B cell (primary cell): ENCODE measurements at regions not wholly inside any gene's neighbourhood (a gene's known extent, or its start where the extent isn't known, plus 50 kb on each side); places are given as distances from the start of the nearest gene placed in this dataset.

Source experiments
- ATAC-seq: fragments of 200-7000 bp; cut with Tn5 transposase; one replicate; pipeline ENCODE4 v1.10.0; 2021; ENCODE audit warnings: low read depth, mild to moderate bottlenecking, moderate number of reproducible peaks, moderate library complexity
- CTCF ChIA-PET: fragments of 350-600 bp; sonication (Branson Sonifier 250); formaldehyde crosslinking; loops from one replicate; lab custom pipeline; 2021; ENCODE audit warnings: antibody characterized with exemption, inconsistent platforms; lab: Charles Lee
- POLR2A ChIA-PET: fragments of 350-600 bp; sonication (Branson Sonifier 250); formaldehyde crosslinking; loops from one replicate; lab custom pipeline; 2021; ENCODE audit warnings: antibody characterized with exemption; lab: Charles Lee
- DNase-seq: peaks from one replicate; pipeline ENCODE4 v3.0.0; 2013
- H2AFZ ChIP-seq: 2 replicates; pipeline ENCODE4 v1.6.1; 2012; ENCODE audit warnings: mild to moderate bottlenecking, low read depth, low read length; ENCODE audit not compliant: insufficient read depth, poor library complexity, severe bottlenecking
- H3K27ac ChIP-seq, 2 donors: 1 replicate in 1 of 2; 2 replicates in 1 of 2; pipeline ENCODE4 v1.5.1; 2012 to 2013; ENCODE audit warnings: low read length in 2 of 2, mild to moderate bottlenecking in 2 of 2, moderate library complexity in 1 of 2
- H3K27me3 ChIP-seq, 4 experiments: fragments of 200-600 bp in 1 of 4; sonication (generic) in 1 of 4; replicated peaks in 1 of 4; 1 replicate in 2 of 4; 2 replicates in 2 of 4; pipeline versions ENCODE4 v1.6.1 to v1.7.0; 2013 to 2016; ENCODE audit warnings: low read length in 3 of 4, mild to moderate bottlenecking in 2 of 4, mixed read lengths in 1 of 4, moderate library complexity in 1 of 4; ENCODE audit not compliant: insufficient read depth in 4 of 4, control insufficient read depth in 3 of 4; ENCODE audit errors: control extremely low read depth in 1 of 4
- H3K36me3 ChIP-seq, 2 experiments: replicated peaks in 1 of 2; 1 replicate in 1 of 2; 2 replicates in 1 of 2; pipeline versions ENCODE4 v1.6.1 to v1.7.1; 2013; ENCODE audit warnings: low read length in 1 of 2; ENCODE audit not compliant: insufficient read depth in 2 of 2, control insufficient read depth in 1 of 2; ENCODE audit errors: control extremely low read depth in 1 of 2, extremely low read depth in 1 of 2
- H3K4me1 ChIP-seq, 2 donors: fragments of 200-600 bp in 1 of 2; sonication (generic) in 1 of 2; 1 replicate in 1 of 2; 2 replicates in 1 of 2; pipeline versions ENCODE4 v1.5.1 to v1.6.1; 2013 to 2017; ENCODE audit warnings: low read length in 2 of 2; ENCODE audit not compliant: control insufficient read depth in 2 of 2, insufficient read depth in 2 of 2
- H3K4me2 ChIP-seq: replicated peaks from 2 replicates; pipeline ENCODE3; 2012; ENCODE audit warnings: mild to moderate bottlenecking, low read depth, low read length; ENCODE audit not compliant: poor library complexity, severe bottlenecking
- H3K4me3 ChIP-seq, 5 experiments: fragments of 200-600 bp in 1 of 5; sonication (generic) in 1 of 5; 1 replicate in 3 of 5; 2 replicates in 2 of 5; pipeline versions ENCODE4 v1.5.1 to v1.7.0; 2011 to 2016; ENCODE audit warnings: low read length in 4 of 5, mild to moderate bottlenecking in 4 of 5, low read depth in 2 of 5, control low read depth in 1 of 5, moderate library complexity in 1 of 5; ENCODE audit not compliant: insufficient read depth in 1 of 5; ENCODE audit errors: control extremely low read depth in 1 of 5, extremely low read depth in 1 of 5
- H3K79me2 ChIP-seq: fragments of 200-600 bp; sonication (generic); one replicate; pipeline ENCODE4 v1.6.0; 2016; ENCODE audit warnings: low read length; ENCODE audit not compliant: control insufficient read depth, insufficient read depth
- H3K9ac ChIP-seq: fragments of 200-600 bp; sonication (generic); 2 replicates; pipeline ENCODE4 v1.6.1; 2017; ENCODE audit warnings: mild to moderate bottlenecking, low read length, moderate library complexity
- H3K9me3 ChIP-seq, 3 donors: one replicate each; pipeline versions ENCODE4 v1.6.1 to v1.7.1; 2013; ENCODE audit warnings: low read length in 2 of 3; ENCODE audit not compliant: control insufficient read depth in 2 of 3, insufficient read depth in 1 of 3; ENCODE audit errors: control extremely low read depth in 1 of 3
- H4K20me1 ChIP-seq: 2 replicates; pipeline ENCODE4 v1.6.0; 2012; ENCODE audit warnings: mild to moderate bottlenecking, low read length; ENCODE audit not compliant: insufficient read depth, control insufficient read depth, poor library complexity, severe bottlenecking
- H3K27ac Mint-ChIP-seq: one replicate; pipeline ENCODE4 v1.8.0; 2021; ENCODE audit warnings: mixed read lengths
- H3K27me3 Mint-ChIP-seq: one replicate; pipeline ENCODE4 v1.8.0; 2021; ENCODE audit warnings: mixed read lengths
- H3K4me1 Mint-ChIP-seq: one replicate; pipeline ENCODE4 v1.8.0; 2021; ENCODE audit warnings: mixed read lengths
- H3K4me3 Mint-ChIP-seq: one replicate; pipeline ENCODE4 v1.8.0; 2021; ENCODE audit warnings: mixed read lengths
- H3K9me3 Mint-ChIP-seq: one replicate; pipeline ENCODE4 v1.8.0; 2022; ENCODE audit warnings: mixed read lengths; ENCODE audit not compliant: insufficient read depth
- CTCF ChIP-seq: fragments of 200-600 bp; IDR thresholded peaks from one replicate; pipeline ENCODE4 v1.8.0; 2022; ENCODE audit warnings: antibody characterized with exemption, mild to moderate bottlenecking
- EZH2 ChIP-seq: IDR thresholded peaks from 2 replicates; pipeline ENCODE4 v1.6.1; 2012; ENCODE audit warnings: borderline replicate concordance, low read depth, mild to moderate bottlenecking, moderate library complexity, low read length; ENCODE audit not compliant: insufficient read depth, poor library complexity, severe bottlenecking
- WGBS: methylation state at CpG from one replicate; pipeline ENCODE4 v1.1.5; 2013; ENCODE audit warnings: missing lambda C conversion rate; ENCODE audit not compliant: insufficient coverage; 5-methylcytosine and 5-hydroxymethylcytosine counted together
- intact Hi-C: fragments of 100-400 bp; cut with micrococcal nuclease; formaldehyde crosslinking; loops from one replicate; pipeline ENCODE4 v1.10.0; 2022

DNA sequence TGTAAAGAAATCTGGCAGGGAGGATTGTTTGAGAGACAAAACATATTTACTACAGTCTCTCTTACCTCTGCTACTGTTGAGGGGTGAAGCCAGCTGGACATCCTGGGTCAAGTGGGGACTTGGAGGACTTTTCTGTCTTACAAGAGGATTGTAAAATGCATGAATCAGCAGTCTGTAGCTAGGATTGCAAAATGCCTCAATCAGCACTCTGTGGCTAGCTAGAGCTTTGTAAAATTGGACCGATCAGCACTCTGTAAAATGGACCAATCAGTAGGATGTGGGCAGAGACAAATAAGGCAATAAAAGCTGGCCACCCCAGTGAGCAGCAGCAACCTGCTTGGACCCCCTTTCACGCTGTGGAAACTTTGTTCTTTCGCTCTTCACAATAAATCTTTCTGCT is 995.8 kb upstream of the CDH6 start:
- Histone ChIP-seq H2AFZ (no peak overlapping the region), H4K20me1 (no peaks in the 10 kb centered on the region), H3K4me1 (no peaks in the 10 kb centered on the region), H3K9ac (no peak overlapping the region), H3K4me2 (no peak overlapping the region), H3K27ac (no peak overlapping the region), H3K36me3 (no peaks in the 10 kb centered on the region), H3K27me3 (no peaks in the 10 kb centered on the region), H3K79me2 (no peaks in the 10 kb centered on the region), H3K4me3 (no peak overlapping the region), H3K9me3 (no peaks in the 10 kb centered on the region)
- TF ChIP-seq EZH2 (no peak), CTCF (no peak)
- ChIA-PET CTCF (no interaction called here), POLR2A (no interaction called here)
- H3K27ac Mint-ChIP-seq: no peak overlapping the region
- 89% methylated on average over 3 of the region's 3 CpGs for WGBS
- ATAC-seq (no peak), DNase-seq (no peak)
- no peaks in the 10 kb centered on the region for H3K27me3 Mint-ChIP-seq
- H3K4me3 Mint-ChIP-seq: no peak overlapping the region
- H3K4me1 Mint-ChIP-seq: no peaks in the 10 kb centered on the region
- intact Hi-C loops: no loop called here
- peaks cover 7% of the 10 kb centered on the region for H3K9me3 Mint-ChIP-seq

DNA sequence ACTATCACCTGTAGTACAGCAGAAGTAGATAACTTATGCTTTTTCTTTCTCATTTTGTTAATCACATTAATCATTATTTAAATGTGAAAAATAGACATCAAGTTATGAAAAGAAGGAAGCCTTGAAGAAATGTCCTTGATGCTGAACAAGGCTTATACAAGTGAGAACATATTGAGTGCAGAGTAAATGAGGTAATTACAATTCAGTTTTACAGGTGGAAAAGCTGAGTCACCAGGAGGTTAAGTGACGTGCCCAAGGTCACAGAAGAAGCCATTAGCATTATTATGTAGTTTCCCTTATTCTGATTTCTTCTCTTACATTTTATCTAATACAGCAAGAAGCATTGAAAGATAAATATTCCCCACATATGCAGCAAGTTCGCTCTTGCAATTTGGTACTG is 998.5 kb upstream of the CDH6 start:
- H3K9me3 ChIP-seq: no peaks in the 10 kb centered on the region
- ATAC-seq (no peak), DNase-seq (no peak)
- no peak for TF ChIP-seq EZH2
- no peak for TF ChIP-seq CTCF
- CTCF ChIA-PET: no interaction called here
- no peak overlapping the region for H3K9ac ChIP-seq
- no peak overlapping the region for H3K27ac ChIP-seq
- no peaks in the 10 kb centered on the region for H3K36me3 ChIP-seq
- Mint-ChIP-seq H3K9me3 (peaks cover 5% of the 10 kb centered on the region), H3K27me3 (no peaks in the 10 kb centered on the region), H3K27ac (no peak overlapping the region), H3K4me3 (no peak overlapping the region), H3K4me1 (no peaks in the 10 kb centered on the region)
- no peak overlapping the region for H3K4me2 ChIP-seq
- intact Hi-C loops: no loop called here
- H3K4me1 ChIP-seq: no peaks in the 10 kb centered on the region
- H3K27me3 ChIP-seq: no peaks in the 10 kb centered on the region
- no peaks in the 10 kb centered on the region for H3K79me2 ChIP-seq
- POLR2A ChIA-PET: no interaction called here
- no peak overlapping the region for H3K4me3 ChIP-seq
- no CpG with 5 or more reads among the region's 2 CpGs for WGBS
- no peak overlapping the region for H2AFZ ChIP-seq
- H4K20me1 ChIP-seq: no peaks in the 10 kb centered on the region
